Midbrain (tissue), 1 donor: ENCODE measurements at regions not wholly inside any gene's neighbourhood (a gene's known extent, or its start where the extent isn't known, plus 50 kb on each side); places are given as distances from the start of the nearest gene placed in this dataset.

Experiments
- DNase-seq: peaks from one replicate; lab custom pipeline; 2025; lab: John Stamatoyannopoulos, UW

DNA sequence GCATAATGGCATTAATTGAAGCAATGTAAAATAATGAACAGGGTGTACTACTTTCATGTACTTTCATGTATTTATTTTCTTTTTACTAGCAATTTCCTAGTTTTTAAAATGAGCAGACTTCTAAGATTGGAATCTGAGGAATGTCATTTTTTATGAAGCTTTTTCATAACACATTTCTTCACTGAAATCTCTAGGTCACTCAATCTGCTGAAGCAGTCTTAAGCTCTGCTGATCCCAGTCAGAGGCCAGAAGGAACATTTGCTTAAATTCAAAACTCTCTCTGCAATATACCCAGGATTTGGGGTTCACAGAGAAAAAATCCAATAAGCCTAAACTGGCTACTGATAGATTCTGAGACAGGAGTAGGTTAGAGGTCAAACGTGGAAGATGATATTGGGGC lies 73.6 kb upstream of the CNTN1 start:
- DNase-seq = no peak

DNA sequence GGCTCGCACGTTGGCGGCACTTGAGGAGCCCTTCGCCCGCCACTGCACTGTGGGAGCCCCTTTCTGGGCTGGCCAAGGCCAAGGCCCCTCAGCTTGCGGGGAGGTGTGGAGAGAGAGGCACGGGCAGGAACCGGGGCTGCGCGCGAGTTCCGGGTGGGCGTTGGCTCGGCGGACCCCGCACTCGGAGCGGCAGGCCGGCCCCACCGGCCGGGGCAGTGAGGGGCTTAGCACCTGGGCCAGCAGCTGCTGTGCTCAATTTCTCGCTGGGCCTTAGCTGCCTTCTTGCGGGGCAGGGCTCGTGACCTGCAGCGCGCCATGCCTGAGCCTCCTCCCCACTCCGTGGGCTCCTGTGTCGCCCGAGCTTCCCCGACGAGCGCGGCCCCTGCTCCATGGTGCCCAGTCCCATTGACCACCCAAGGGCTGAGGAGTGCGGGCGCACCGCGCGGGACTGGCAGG lies 71.6 kb upstream of the CNTN1 start:
- no peak for DNase-seq

DNA sequence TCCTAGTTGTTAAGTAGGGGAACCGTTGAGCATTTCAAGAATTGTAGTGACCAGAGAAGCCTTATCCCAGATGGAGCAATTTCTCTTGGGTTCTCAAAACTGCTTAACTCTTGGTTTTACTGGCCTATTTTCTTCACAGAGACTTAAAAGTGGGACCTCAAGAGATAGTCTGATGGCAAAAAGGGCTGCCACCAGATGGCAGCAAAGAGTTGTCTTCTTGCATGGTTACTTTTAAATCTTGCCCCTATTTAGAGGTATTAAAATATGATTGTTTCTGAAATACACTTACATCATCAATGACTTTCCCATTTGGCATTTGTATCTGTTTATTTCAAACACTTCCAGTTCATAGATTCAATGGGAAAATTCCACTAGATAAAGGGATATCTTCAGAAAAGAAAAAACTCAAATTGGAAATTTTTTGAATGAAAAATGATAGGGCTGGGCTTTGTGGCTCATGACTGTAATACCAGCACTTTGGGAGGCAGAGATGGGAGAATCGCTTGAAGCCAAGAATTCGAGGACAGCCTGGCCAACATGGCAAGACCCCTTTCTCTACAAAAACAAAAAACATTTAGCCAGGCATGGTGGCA lies 69.9 kb upstream of the CNTN1 start:
- DNase-seq = peak; percentile 64

DNA sequence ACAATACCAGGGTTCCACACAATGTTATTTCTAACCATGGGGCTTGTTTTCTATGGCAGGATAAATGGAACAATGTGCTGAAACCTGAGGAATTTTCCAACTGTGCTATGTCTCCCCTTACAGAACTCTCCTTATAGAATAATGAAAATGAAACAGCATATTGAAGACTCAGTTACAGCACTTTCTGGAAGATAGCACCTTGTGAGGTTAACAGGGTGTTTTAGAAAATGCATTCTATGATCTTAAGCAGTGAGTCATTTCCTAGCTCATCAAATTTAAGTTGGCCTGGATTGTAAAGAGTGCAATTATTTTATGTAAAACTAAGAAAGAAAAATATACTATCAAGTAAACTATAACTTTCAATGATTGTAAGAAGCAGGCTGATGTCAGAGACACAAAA lies 60.1 kb upstream of the CNTN1 start:
- DNase-seq = no peak

DNA sequence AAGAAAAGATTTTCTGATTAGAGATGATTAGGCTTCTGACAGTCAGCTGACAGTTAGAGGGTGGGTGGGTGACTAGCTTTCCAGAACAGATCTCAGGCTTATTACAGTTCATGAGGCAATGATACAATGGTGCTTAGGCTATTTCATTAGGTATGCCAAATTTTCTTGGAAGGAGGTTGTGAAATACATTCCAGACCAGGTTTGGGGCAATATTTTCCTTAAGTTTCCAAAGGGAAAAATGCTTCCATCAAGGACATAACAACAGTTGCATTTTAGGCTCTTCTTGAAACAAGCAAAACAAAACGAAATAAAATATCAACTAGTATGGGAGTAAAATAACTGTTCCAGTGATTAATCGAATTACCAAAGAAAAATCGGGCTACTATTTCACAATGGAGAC lies 59.3 kb upstream of the CNTN1 start:
- DNase-seq = no peak

DNA sequence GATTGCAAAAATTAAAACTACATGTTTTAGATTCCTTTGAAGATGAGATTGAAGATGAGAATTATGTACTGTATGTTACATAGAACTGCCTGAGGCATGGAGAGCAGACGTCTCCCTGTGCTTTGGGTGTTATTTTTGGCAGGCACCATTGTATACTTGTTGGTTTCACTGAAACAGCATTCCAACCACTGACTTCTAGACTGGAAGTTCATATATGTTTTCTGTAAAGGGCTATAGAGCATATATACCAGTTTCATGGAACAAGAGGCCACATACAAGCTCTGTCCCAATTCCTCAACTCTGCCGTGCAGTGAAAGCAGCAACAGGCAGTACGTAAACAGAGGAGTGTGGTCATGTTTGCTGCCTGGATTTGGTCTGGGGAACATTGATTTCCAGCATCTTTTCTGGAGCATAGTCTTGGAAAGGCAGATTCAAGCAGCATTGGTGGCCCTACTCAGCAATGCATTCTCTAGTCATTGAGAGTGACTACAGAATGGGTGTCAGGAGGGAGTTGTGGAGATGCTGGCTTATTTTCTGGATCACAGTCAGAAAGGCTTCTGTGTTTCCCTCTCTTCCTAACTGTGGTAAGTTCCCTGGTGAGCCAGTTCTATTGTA lies 57.6 kb upstream of the CNTN1 start:
- DNase-seq = no peak

DNA sequence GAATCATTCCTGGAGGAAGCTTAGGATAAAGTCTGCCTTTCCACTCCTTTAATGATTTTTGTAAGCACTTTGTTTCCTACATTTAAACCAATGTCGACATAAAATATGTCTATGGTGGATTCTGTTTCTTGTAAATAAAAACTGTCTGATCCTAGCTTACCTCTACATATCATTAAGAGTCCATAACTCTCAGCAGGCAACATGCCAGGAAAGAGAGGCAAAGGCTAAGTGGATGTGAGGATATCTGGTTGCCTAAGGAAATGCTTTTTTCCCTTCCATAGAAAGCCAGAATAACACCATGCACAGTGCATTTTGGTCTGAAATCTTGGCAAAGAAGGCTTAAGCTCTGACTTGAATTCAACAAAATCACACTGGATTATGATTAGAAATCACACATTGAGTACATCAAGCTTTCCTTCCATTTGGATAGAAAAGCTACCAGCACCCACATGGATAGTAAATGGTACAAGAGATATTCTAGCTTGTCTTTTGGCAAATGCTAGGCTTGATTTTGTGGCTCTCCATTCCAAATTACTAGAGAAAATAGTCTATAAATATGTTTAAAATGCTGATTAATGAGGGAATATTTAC lies 57.0 kb upstream of the CNTN1 start:
- DNase-seq = no peak
